OCI-LY7 (cell line): ENCODE measurements at regions not wholly inside any gene's neighbourhood (a gene's known extent, or its start where the extent isn't known, plus 50 kb on each side); places are given as distances from the start of the nearest gene placed in this dataset.

Source experiments
- EZH2phosphoT487 ChIP-seq: fragments of 200-600 bp; sonication (generic); IDR thresholded peaks from 2 replicates; pipeline ENCODE4 v1.6.1; 2018; ENCODE audit warnings: low read depth, borderline replicate concordance, mild to moderate bottlenecking, mixed run types, antibody characterized with exemption, low read length, moderate library complexity, mixed read lengths
- TF ChIP-seq, protein P1 (sequence below): fragments of 200-600 bp; sonication (generic); conservative IDR thresholded peaks from 2 replicates; pipeline ENCODE4 v1.5.1; 2014; ENCODE audit warnings: mild to moderate bottlenecking, antibody characterized with exemption, low read length, moderate library complexity, mixed read lengths

DNA sequence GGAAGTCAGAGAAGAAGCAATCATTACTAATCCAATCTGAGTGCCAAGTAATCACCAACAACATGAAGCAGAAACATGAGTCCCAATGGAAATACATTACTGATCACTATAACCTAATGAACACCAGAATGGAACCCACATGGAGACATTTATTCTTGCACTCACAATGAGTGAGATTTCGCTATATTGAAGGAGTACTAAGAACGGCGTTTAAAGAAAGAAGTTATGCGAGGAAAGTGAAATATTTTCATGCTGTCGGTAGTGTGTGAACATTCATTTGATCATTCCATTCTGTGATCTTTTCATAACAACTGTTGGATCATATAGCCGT lies 181.1 kb downstream of the IRS1 start:
- TF ChIP-seq, protein P1, sequence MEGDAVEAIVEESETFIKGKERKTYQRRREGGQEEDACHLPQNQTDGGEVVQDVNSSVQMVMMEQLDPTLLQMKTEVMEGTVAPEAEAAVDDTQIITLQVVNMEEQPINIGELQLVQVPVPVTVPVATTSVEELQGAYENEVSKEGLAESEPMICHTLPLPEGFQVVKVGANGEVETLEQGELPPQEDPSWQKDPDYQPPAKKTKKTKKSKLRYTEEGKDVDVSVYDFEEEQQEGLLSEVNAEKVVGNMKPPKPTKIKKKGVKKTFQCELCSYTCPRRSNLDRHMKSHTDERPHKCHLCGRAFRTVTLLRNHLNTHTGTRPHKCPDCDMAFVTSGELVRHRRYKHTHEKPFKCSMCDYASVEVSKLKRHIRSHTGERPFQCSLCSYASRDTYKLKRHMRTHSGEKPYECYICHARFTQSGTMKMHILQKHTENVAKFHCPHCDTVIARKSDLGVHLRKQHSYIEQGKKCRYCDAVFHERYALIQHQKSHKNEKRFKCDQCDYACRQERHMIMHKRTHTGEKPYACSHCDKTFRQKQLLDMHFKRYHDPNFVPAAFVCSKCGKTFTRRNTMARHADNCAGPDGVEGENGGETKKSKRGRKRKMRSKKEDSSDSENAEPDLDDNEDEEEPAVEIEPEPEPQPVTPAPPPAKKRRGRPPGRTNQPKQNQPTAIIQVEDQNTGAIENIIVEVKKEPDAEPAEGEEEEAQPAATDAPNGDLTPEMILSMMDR = no peak
- TF ChIP-seq EZH2phosphoT487 = no peak
